GM12872 (cell line): ENCODE measurements at regions not wholly inside any gene's neighbourhood (a gene's known extent, or its start where the extent isn't known, plus 50 kb on each side); places are given as distances from the start of the nearest gene placed in this dataset.

Experiments used
- CTCF ChIP-seq: IDR thresholded peaks from 3 replicates; pipeline ENCODE4 v1.5.1; 2011; ENCODE audit warnings: low read depth, mild to moderate bottlenecking, low read length, moderate library complexity; ENCODE audit not compliant: insufficient read depth

DNA sequence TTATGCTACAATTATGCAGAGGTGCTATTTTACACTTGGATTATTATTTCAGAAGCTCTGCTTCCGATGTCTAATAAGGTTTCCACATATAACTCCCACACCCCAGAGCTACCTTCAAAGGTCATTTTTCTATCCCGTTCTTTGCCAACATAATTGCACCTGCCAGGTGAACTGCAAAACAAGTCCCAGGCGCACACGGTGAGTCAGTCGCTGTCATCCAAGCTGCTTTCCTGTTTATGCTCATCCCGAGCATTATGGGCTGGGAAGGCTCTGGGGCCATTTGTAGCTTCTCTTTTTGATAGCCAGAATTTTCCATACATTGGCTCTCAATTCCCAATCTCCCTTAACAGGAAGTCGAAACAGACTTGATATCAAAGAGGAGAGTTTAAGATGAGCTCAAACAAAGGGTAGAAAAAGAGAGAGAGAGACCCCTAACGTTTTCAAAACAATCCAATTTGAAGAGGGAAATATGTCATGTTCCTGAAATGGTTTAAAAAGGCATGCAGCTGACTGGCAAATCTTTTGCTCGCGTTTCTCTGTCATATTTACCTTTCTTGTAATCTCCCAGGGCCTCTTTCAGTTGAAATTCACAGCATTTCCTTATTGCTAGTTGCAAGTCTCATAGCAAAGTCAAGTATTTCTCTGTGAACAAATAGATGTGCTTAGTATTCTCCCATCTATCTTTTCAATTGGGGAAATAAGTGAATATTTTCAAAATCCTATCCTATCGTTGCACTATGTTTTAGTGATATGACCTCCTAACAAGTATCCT is 815.9 kb downstream of the KCNA4 start:
- TF ChIP-seq CTCF = no peak

- no peak for TF ChIP-seq CTCF
Observed at GRCh38 chr11:29190313-29190712, 826.5 kb downstream of the KCNA4 start.

DNA sequence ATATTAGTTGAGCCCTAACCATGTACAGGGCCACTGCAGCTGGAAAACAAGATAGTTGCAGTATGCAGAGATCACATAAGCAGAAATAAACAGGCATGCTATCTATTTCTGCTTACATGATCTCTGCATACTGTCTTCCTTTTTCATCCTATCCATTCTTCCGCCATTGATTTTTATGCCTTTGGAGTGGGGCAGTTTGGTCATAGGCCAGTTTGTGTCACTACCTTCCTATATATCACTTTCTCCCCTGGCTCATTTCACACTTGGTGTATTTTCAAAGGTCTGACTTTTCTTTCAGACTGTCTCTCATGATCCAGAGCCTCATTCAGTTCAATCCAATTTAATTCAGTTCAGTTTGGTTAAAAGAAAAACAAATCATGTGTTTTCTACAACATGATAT is 829.6 kb downstream of the KCNA4 start:
- no peak for TF ChIP-seq CTCF

DNA sequence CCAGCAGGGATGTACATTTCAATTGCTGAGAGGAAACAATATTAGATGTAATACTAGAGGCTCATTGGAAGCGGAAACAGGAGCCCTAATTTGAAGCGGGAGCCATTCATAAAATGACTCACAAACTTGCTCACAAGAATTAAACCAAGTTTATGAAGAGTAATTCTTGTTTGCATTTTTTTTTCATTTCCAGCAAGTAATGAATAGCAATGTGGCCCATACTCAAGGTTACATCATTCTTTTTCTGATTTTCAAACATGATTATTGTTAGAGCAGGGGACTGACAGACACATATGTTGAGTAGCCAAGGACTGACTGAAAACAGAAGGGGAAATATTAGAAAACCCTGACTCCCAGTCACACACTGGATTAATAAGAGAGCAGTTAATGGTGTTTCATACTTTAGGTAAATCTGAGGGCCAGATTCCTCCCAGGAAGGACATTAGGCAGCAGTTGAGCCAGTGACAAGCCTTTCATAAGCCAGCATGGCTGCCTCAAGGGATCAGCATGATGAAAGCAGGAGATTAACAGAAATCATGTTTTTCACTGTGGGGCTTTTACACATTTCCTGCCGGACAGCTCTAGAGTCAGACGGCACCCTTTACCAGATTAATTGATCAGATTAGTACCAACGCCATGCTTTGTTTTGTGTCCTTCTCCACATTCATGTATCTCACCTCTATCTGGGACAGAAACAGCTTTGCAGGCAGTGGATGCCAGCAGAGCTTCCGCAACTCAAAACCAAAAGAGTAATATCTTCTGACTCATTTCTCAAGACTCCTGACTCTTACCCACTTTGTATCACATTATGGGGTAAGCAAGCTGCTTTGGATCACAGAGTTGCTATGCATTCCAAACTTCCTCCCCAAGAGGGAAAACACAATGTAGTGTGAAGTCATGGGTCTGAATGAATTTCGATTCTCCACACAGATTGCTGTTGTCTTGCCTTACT is 831.6 kb downstream of the KCNA4 start:
- no peak for TF ChIP-seq CTCF

DNA sequence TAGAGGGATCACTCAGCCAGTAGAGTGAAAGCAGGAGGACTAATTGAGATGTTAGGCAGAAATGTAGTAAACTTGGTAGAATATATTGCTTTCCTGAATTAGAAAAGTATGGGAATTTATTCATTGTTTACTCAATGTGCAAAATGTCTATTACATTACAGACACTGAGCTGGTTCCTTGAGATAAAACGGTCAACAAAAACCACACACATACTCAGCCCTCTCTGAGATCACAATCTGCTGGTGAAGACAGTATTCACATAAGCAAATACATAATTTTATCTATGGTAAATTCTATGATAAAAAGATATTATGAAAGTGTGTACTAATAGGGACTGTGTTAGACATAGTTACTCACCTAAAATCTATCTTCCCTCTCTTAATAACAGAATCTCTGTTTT is 833.5 kb downstream of the KCNA4 start:
- no peak for TF ChIP-seq CTCF

DNA sequence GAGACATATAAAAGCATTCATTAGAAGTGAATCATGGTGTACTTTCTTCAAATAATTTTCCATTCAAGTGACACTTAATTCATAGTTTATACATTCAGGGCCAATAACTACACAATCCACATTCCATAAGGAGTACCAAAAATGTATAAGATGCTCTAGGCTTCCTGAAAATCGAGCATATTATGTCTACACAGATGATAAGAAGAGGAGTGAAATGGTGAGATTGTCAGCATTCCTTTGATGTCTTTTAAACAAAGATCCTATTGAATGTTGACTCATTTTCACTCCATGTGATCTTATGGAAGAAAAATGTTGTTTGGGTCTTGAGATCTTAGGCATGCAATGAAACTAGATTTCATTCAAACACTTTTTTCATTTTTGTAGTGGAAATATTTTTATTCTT is 843.2 kb downstream of the KCNA4 start:
- TF ChIP-seq CTCF = no peak

DNA sequence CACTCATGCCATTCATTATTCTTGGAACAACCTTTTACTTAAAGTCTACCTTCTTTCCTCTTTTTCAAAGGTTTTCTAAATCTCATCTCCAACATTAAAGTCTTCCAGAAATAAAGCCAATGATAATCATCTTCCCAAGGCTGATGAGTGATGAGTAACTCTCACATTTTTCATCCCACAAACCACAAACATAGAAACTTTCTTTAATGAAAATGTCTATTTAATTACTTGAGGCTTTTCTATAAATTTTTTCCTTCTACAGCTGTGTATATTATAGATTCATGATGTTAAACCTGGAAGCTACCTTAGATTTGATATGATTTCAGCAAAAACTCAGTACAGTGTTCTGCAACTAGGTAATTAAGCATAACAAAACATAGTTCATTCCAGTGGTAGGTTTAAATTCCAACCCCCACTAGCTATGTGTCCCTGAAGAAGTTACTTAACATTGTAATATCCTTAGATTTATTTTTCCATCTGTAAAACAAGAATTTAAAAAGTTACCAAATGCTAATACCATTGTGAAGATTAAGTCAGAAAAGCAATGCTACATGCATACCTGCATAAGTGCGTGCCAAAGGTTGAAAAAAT is 845.4 kb downstream of the KCNA4 start:
- no peak for TF ChIP-seq CTCF
